ENCODE measurements at regions not wholly inside any gene's neighbourhood (a gene's known extent, or its start where the extent isn't known, plus 50 kb on each side); places are given as distances from the start of the nearest gene placed in this dataset.
A peak's percentile ranks its signal among the peaks of the same experiment; 100 is the strongest.
"Not testable (repeated sequence)": the region's sequence is repeated elsewhere in the genome, so short reads cannot be mapped to it uniquely, and the experiment has no call there.

- no peak overlapping the region for H3K27ac Mint-ChIP-seq
- WGBS (ENCODE audit: insufficient coverage): 97% methylated on average over 4 of the region's 4 CpGs
- no peak overlapping the region for H3K4me3 ChIP-seq (ENCODE audit: control insufficient read depth in 1 of 2, extremely low read depth in 1 of 2, low read length in 1 of 2)
Observed at GRCh38 chr3:110984456-110985250, 87.0 kb upstream of the NECTIN3 start.

DNA sequence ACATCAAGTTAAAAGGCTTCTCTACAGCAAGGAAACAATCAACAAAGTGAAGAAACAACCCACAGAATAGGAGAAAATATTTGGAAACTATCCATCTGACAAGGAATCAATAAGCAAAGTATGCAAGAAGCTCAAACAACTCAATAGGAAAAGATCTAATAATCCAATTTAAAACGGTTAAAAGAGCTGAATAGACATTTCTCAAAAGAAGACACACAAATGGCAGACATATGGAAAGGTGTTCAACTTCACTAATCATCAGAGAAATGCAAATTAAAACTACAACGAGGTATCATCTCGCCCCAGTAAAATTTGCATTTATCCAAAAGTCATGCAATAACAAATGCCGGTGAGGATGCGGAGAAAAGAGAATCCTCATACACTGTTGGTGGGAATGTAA is 82.2 kb upstream of the NECTIN3 start:
- Mint-ChIP-seq H3K4me3 (no peak overlapping the region), H3K9me3 (peaks cover 2 to 7% (median 4%) of the 10 kb centered on the region in 3 donors), H3K36me3 (no peaks in the 10 kb centered on the region), H3K4me1 (no peaks in the 10 kb centered on the region), H3K27me3 (peaks cover 2 to 7% of the 10 kb centered on the region in 2 donors), H3K27ac (no peak overlapping the region)
- DNase-seq (no peak), ATAC-seq (replicated peaks in 1 of 4) (no peak)
- peaks cover 0 to 2% of the 10 kb centered on the region in 2 experiments for H3K27me3 ChIP-seq (replicated peaks in 1 of 2; ENCODE audit: control insufficient read depth in 2 of 2, extremely low read depth in 1 of 2, insufficient read depth in 2 of 2, low read length in 1 of 2)
- ChIA-PET POLR2A (no interaction called here), CTCF (no interaction called here)
- no peaks in the 10 kb centered on the region for H3K4me1 ChIP-seq (ENCODE audit: control insufficient read depth in 1 of 2, extremely low read depth in 1 of 2, insufficient read depth in 2 of 2, low read length in 2 of 2)
- no peak overlapping the region for H3K4me3 ChIP-seq (ENCODE audit: control insufficient read depth in 1 of 2, extremely low read depth in 1 of 2, low read length in 1 of 2)
- H3K36me3 ChIP-seq (ENCODE audit: control insufficient read depth in 2 of 2, extremely low read depth in 1 of 2, insufficient read depth in 1 of 2, low read length in 1 of 2): no peaks in the 10 kb centered on the region
- no peak overlapping the region for H3K27ac ChIP-seq (ENCODE audit: low read length)
- no peaks in the 10 kb centered on the region for H3K9me3 ChIP-seq
- WGBS (ENCODE audit: insufficient coverage): no CpG with 5 or more reads among the region's 5 CpGs

More at GRCh38 chr3:110984456-110985250, 87.0 kb upstream of the NECTIN3 start:
- Histone ChIP-seq H3K36me3 (ENCODE audit: control insufficient read depth in 2 of 2, extremely low read depth in 1 of 2, insufficient read depth in 1 of 2, low read length in 1 of 2) (no peaks in the 10 kb centered on the region), H3K27me3 (replicated peaks in 1 of 2; ENCODE audit: control insufficient read depth in 2 of 2, extremely low read depth in 1 of 2, insufficient read depth in 2 of 2, low read length in 1 of 2) (peaks cover 0 to 6% of the 10 kb centered on the region in 2 experiments), H3K4me1 (ENCODE audit: control insufficient read depth in 1 of 2, extremely low read depth in 1 of 2, insufficient read depth in 2 of 2, low read length in 2 of 2) (no peaks in the 10 kb centered on the region), H3K27ac (ENCODE audit: low read length) (no peak overlapping the region), H3K9me3 (no peaks in the 10 kb centered on the region)
- DNase-seq: no peak
- Mint-ChIP-seq H3K36me3 (no peaks in the 10 kb centered on the region), H3K4me3 (no peak overlapping the region), H3K4me1 (no peaks in the 10 kb centered on the region), H3K27me3 (peaks cover 2 to 4% of the 10 kb centered on the region in 2 donors), H3K9me3 (peaks cover 3 to 9% (median 5%) of the 10 kb centered on the region in 3 donors)
- no peak for ATAC-seq (replicated peaks in 1 of 4)
- ChIA-PET CTCF (no interaction called here), POLR2A (no interaction called here)

- H3K36me3 ChIP-seq (ENCODE audit: control insufficient read depth in 2 of 2, extremely low read depth in 1 of 2, insufficient read depth in 1 of 2, low read length in 1 of 2): no peaks in the 10 kb centered on the region
- Mint-ChIP-seq H3K9me3 (peaks cover 0 to 4% (median 0%) of the 10 kb centered on the region in 3 donors), H3K4me3 (no peak overlapping the region), H3K4me1 (no peaks in the 10 kb centered on the region), H3K36me3 (no peaks in the 10 kb centered on the region), H3K27ac (no peak overlapping the region), H3K27me3 (peaks cover 5 to 9% of the 10 kb centered on the region in 2 donors)
- no peak for DNase-seq
- ChIA-PET CTCF (no interaction called here), POLR2A (no interaction called here)
- no peaks in the 10 kb centered on the region for H3K4me1 ChIP-seq (ENCODE audit: control insufficient read depth in 1 of 2, extremely low read depth in 1 of 2, insufficient read depth in 2 of 2, low read length in 2 of 2)
- H3K4me3 ChIP-seq (ENCODE audit: control insufficient read depth in 1 of 2, extremely low read depth in 1 of 2, low read length in 1 of 2): no peak overlapping the region
- no peak overlapping the region for H3K27ac ChIP-seq (ENCODE audit: low read length)
- ATAC-seq (replicated peaks in 1 of 4): no peak
- WGBS (ENCODE audit: insufficient coverage): no CpG with 5 or more reads among the region's 2 CpGs
- H3K9me3 ChIP-seq: no peaks in the 10 kb centered on the region
- peaks cover 0 to 7% of the 10 kb centered on the region in 2 experiments for H3K27me3 ChIP-seq (replicated peaks in 1 of 2; ENCODE audit: control insufficient read depth in 2 of 2, extremely low read depth in 1 of 2, insufficient read depth in 2 of 2, low read length in 1 of 2)
Observed at GRCh38 chr3:110995461-110996231, 76.0 kb upstream of the NECTIN3 start.

- POLR2A ChIA-PET: interaction anchor here in 1 of 2 donors (0.6 kb wide), 1 partner anchor 881 kb away, joined by 10 read pairs; no protein-coding TSS in a partner anchor
- H3K27ac Mint-ChIP-seq; H3K4me1 ChIP-seq (ENCODE audit: control insufficient read depth in 1 of 2, extremely low read depth in 1 of 2, insufficient read depth in 2 of 2, low read length in 2 of 2); H3K27ac ChIP-seq (ENCODE audit: low read length); H3K9me3 Mint-ChIP-seq; H3K36me3 ChIP-seq (ENCODE audit: control insufficient read depth in 2 of 2, extremely low read depth in 1 of 2, insufficient read depth in 1 of 2, low read length in 1 of 2); ATAC-seq (replicated peaks in 1 of 4); H3K4me1 Mint-ChIP-seq; H3K36me3 Mint-ChIP-seq; H3K4me3 ChIP-seq (ENCODE audit: control insufficient read depth in 1 of 2, extremely low read depth in 1 of 2, low read length in 1 of 2); H3K27me3 Mint-ChIP-seq; CTCF ChIA-PET; H3K9me3 ChIP-seq; DNase-seq; H3K4me3 Mint-ChIP-seq; H3K27me3 ChIP-seq (replicated peaks in 1 of 2; ENCODE audit: control insufficient read depth in 2 of 2, extremely low read depth in 1 of 2, insufficient read depth in 2 of 2, low read length in 1 of 2): not testable (repeated sequence)
- no CpG with 5 or more reads among the region's 2 CpGs for WGBS (ENCODE audit: insufficient coverage)
Observed at GRCh38 chr3:110998766-110999165, 72.8 kb upstream of the NECTIN3 start.

DNA sequence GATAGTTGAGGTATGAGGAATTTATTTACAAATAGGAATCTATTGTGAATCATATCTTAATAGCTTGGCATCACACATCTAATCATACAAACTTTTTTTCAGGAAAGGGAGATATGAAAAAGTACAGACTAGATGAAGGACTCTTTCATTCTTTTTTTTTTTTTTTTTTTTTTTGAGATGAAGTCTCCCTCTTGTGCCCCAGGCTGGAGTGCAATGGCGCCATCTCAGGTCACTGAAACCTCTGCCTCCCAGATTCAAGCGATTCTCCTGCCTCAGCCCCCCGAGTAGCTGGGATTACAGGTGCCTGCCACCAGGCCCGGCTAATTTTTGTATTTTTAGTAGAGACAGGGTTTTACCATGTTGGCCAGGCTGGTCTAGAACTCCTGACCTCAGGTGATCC is 65.1 kb upstream of the NECTIN3 start:
- H3K27ac ChIP-seq (ENCODE audit: low read length); H3K36me3 Mint-ChIP-seq; POLR2A ChIA-PET; H3K27ac Mint-ChIP-seq; H3K27me3 ChIP-seq (replicated peaks in 1 of 2; ENCODE audit: control insufficient read depth in 2 of 2, extremely low read depth in 1 of 2, insufficient read depth in 2 of 2, low read length in 1 of 2); H3K9me3 Mint-ChIP-seq; H3K4me3 ChIP-seq (ENCODE audit: control insufficient read depth in 1 of 2, extremely low read depth in 1 of 2, low read length in 1 of 2); H3K4me3 Mint-ChIP-seq; H3K4me1 Mint-ChIP-seq; H3K27me3 Mint-ChIP-seq; H3K36me3 ChIP-seq (ENCODE audit: control insufficient read depth in 2 of 2, extremely low read depth in 1 of 2, insufficient read depth in 1 of 2, low read length in 1 of 2); ATAC-seq (replicated peaks in 1 of 4); H3K4me1 ChIP-seq (ENCODE audit: control insufficient read depth in 1 of 2, extremely low read depth in 1 of 2, insufficient read depth in 2 of 2, low read length in 2 of 2); H3K9me3 ChIP-seq; DNase-seq: not testable (repeated sequence)
- no CpG with 5 or more reads among the region's 4 CpGs for WGBS (ENCODE audit: insufficient coverage)
- CTCF ChIA-PET: interaction anchor here in 1 of 2 donors (0.7 kb wide), 1 partner anchor 1269 kb away, joined by 11 read pairs; no protein-coding TSS in a partner anchor

GRCh38 chr3:111012388-111013248 is 59.0 kb upstream of the NECTIN3 start:
- Histone ChIP-seq H3K27ac (ENCODE audit: low read length) (no peak overlapping the region), H3K9me3 (no peaks in the 10 kb centered on the region), H3K27me3 (replicated peaks in 1 of 2; ENCODE audit: control insufficient read depth in 2 of 2, extremely low read depth in 1 of 2, insufficient read depth in 2 of 2, low read length in 1 of 2) (peaks cover 0 to 4% of the 10 kb centered on the region in 2 experiments), H3K4me1 (ENCODE audit: control insufficient read depth in 1 of 2, extremely low read depth in 1 of 2, insufficient read depth in 2 of 2, low read length in 2 of 2) (no peaks in the 10 kb centered on the region), H3K36me3 (ENCODE audit: control insufficient read depth in 2 of 2, extremely low read depth in 1 of 2, insufficient read depth in 1 of 2, low read length in 1 of 2) (no peaks in the 10 kb centered on the region), H3K4me3 (ENCODE audit: control insufficient read depth in 1 of 2, extremely low read depth in 1 of 2, low read length in 1 of 2) (no peak overlapping the region)
- ChIA-PET CTCF (interaction anchor here in 1 of 2 donors (0.6 kb wide), 1 partner anchor 245 kb away, joined by 3 read pairs; no protein-coding TSS in a partner anchor), POLR2A (no interaction called here)
- no peak overlapping the region for H3K4me3 Mint-ChIP-seq
- ATAC-seq (replicated peaks in 1 of 4): no peak
- no peaks in the 10 kb centered on the region for H3K36me3 Mint-ChIP-seq
- DNase-seq: peak in 1 of 35 experiments; percentile 2
- H3K27me3 Mint-ChIP-seq: peaks cover 0 to 11% of the 10 kb centered on the region in 2 donors
- no peaks in the 10 kb centered on the region for H3K9me3 Mint-ChIP-seq
- H3K27ac Mint-ChIP-seq: no peak overlapping the region
- H3K4me1 Mint-ChIP-seq: no peaks in the 10 kb centered on the region
- 59% methylated on average over 3 of the region's 7 CpGs for WGBS (ENCODE audit: insufficient coverage)
